ENCODE measurements at regions not wholly inside any gene's neighbourhood (a gene's known extent, or its start where the extent isn't known, plus 50 kb on each side); places are given as distances from the start of the nearest gene placed in this dataset.

DNA sequence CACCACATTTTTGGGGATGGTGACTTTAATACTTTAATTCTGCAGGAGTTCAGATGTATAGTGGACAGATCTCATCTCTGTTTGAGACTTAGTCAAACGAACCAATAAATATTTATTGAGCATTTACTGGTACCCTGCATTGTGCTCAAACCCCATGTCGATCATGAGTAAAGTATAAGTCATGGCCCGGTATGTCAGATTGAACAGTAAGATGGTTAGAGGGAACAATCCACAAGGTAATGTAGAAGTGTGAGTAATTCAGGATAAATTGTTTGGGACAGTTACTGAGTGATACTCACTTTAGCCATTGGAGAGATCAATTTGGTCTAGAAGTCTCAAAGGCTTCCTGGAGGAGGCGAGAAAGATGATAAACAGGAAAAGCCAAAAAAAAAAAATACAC lies 265.5 kb upstream of the C2CD4B start:
- no peak for TF ChIP-seq GABPA (IDR thresholded peaks at IDR 0.05; ENCODE audit: low read depth)
- no peak for TF ChIP-seq SPI1 (IDR thresholded peaks at IDR 0.05; ENCODE audit: borderline replicate concordance, low read depth)
- TF ChIP-seq, protein P1, sequence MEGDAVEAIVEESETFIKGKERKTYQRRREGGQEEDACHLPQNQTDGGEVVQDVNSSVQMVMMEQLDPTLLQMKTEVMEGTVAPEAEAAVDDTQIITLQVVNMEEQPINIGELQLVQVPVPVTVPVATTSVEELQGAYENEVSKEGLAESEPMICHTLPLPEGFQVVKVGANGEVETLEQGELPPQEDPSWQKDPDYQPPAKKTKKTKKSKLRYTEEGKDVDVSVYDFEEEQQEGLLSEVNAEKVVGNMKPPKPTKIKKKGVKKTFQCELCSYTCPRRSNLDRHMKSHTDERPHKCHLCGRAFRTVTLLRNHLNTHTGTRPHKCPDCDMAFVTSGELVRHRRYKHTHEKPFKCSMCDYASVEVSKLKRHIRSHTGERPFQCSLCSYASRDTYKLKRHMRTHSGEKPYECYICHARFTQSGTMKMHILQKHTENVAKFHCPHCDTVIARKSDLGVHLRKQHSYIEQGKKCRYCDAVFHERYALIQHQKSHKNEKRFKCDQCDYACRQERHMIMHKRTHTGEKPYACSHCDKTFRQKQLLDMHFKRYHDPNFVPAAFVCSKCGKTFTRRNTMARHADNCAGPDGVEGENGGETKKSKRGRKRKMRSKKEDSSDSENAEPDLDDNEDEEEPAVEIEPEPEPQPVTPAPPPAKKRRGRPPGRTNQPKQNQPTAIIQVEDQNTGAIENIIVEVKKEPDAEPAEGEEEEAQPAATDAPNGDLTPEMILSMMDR (IDR thresholded peaks at IDR 0.05; ENCODE audit: insufficient read depth, low read length), result no peak
- no peak for TF ChIP-seq POLR2AphosphoS5 (IDR thresholded peaks at IDR 0.05; ENCODE audit: low read depth)
- TF ChIP-seq, protein P2, sequence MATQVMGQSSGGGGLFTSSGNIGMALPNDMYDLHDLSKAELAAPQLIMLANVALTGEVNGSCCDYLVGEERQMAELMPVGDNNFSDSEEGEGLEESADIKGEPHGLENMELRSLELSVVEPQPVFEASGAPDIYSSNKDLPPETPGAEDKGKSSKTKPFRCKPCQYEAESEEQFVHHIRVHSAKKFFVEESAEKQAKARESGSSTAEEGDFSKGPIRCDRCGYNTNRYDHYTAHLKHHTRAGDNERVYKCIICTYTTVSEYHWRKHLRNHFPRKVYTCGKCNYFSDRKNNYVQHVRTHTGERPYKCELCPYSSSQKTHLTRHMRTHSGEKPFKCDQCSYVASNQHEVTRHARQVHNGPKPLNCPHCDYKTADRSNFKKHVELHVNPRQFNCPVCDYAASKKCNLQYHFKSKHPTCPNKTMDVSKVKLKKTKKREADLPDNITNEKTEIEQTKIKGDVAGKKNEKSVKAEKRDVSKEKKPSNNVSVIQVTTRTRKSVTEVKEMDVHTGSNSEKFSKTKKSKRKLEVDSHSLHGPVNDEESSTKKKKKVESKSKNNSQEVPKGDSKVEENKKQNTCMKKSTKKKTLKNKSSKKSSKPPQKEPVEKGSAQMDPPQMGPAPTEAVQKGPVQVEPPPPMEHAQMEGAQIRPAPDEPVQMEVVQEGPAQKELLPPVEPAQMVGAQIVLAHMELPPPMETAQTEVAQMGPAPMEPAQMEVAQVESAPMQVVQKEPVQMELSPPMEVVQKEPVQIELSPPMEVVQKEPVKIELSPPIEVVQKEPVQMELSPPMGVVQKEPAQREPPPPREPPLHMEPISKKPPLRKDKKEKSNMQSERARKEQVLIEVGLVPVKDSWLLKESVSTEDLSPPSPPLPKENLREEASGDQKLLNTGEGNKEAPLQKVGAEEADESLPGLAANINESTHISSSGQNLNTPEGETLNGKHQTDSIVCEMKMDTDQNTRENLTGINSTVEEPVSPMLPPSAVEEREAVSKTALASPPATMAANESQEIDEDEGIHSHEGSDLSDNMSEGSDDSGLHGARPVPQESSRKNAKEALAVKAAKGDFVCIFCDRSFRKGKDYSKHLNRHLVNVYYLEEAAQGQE (IDR thresholded peaks at IDR 0.05; ENCODE audit: insufficient replicate concordance, low read depth), result no peak
- H3K27ac ChIP-seq (replicated peaks), result no peak overlapping the region
- H3K4me3 ChIP-seq (replicated peaks; ENCODE audit: insufficient read depth, low read length), result no peak overlapping the region
- no peak for DNase-seq (ENCODE audit: low read depth in 1 of 2, low spot score in 1 of 2)
- H3K27me3 ChIP-seq (ENCODE audit: insufficient read depth, poor library complexity, severe bottlenecking), result no peaks in the 10 kb centered on the region

DNA sequence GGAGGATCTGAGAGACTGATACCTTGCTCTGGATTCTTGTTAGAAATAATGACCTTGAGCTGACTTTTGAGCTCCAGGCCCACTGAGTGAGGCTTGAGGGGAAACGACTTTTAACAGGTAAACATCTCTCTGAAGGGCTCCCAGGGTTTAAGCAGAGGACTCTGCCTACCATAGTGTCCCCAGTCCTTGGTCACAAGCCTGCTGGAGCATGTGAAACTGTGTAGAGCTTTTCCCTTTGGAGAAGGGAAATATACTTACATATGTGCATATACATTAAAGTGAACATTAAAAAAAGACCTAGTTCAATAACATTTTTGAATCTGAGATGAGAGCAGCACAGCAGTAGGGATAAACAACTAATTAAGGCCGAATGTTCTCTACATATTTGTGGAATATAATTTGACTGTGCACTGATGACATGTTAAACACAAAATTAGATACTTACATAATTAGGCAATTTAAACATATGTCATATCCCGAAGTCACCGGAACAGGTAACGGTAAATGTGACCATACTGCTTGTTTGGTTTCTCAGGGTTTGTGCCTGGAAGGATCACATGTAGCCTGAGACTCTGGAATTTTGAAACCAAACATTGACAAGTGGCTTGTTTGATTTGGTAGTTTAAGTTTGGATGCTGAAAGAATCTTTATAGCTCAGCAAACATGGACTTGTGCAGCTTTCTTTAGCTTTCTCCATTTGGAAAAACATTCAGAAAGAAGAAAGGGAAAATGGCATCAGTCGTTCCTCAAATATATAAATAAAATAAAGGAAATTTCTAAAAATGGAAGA lies 266.1 kb upstream of the C2CD4B start:
- Histone ChIP-seq H3K27ac (replicated peaks) (no peak overlapping the region), H3K4me3 (replicated peaks; ENCODE audit: insufficient read depth, low read length) (no peak overlapping the region), H3K27me3 (ENCODE audit: insufficient read depth, poor library complexity, severe bottlenecking) (no peaks in the 10 kb centered on the region)
- no peak for DNase-seq (ENCODE audit: low read depth in 1 of 2, low spot score in 1 of 2)
- TF ChIP-seq SPI1 (IDR thresholded peaks at IDR 0.05; ENCODE audit: borderline replicate concordance, low read depth), result no peak
- no peak for TF ChIP-seq POLR2AphosphoS5 (IDR thresholded peaks at IDR 0.05; ENCODE audit: low read depth)
- TF ChIP-seq, protein P2 (IDR thresholded peaks at IDR 0.05; ENCODE audit: insufficient replicate concordance, low read depth), result no peak
- TF ChIP-seq GABPA (IDR thresholded peaks at IDR 0.05; ENCODE audit: low read depth), result no peak
- TF ChIP-seq, protein P1 (IDR thresholded peaks at IDR 0.05; ENCODE audit: insufficient read depth, low read length), result no peak

DNA sequence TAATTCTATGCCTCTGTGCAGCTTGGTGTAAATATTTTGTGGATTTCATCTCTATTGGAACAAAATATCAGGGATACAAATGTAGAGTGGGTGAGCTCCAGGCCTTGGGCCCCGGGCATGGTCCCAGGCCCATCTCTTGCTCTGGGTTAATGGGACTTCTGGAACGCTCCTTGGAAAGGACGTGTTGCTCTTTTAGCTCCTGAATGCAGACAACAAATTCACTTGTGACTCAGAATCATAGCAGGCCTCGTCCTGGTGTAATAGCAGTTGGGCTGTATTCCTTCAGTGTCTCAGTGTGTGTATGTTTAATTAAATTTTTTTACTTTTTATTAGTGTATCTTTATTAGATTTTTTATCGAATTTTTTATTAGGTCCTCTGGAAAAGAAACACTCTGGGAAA lies 266.7 kb upstream of the C2CD4B start:
- Histone ChIP-seq H3K27ac (replicated peaks) (no peak overlapping the region), H3K27me3 (ENCODE audit: insufficient read depth, poor library complexity, severe bottlenecking) (no peaks in the 10 kb centered on the region), H3K4me3 (replicated peaks; ENCODE audit: insufficient read depth, low read length) (no peak overlapping the region)
- TF ChIP-seq SPI1 (IDR thresholded peaks at IDR 0.05; ENCODE audit: borderline replicate concordance, low read depth) (no peak), POLR2AphosphoS5 (IDR thresholded peaks at IDR 0.05; ENCODE audit: low read depth) (no peak), GABPA (IDR thresholded peaks at IDR 0.05; ENCODE audit: low read depth) (no peak)
- TF ChIP-seq, protein P2 (IDR thresholded peaks at IDR 0.05; ENCODE audit: insufficient replicate concordance, low read depth), result no peak
- TF ChIP-seq, protein P1 (IDR thresholded peaks at IDR 0.05; ENCODE audit: insufficient read depth, low read length), result no peak
- no peak for DNase-seq (ENCODE audit: low read depth in 1 of 2, low spot score in 1 of 2)
